LoVo (cell line): ENCODE measurements at regions not wholly inside any gene's neighbourhood (a gene's known extent, or its start where the extent isn't known, plus 50 kb on each side); places are given as distances from the start of the nearest gene placed in this dataset.
"Not testable (repeated sequence)": the region's sequence is repeated elsewhere in the genome, so short reads cannot be mapped to it uniquely, and the experiment has no call there.

Source experiments
- DNase-seq: peaks from one replicate; pipeline ENCODE4 v3.0.0-alpha.2; 2016; ENCODE audit warnings: low spot score

GRCh38 chr2:180927030-180927686, 53.2 kb upstream of the UBE2E3 start:
- peak; percentile 2 for DNase-seq

- DNase-seq: no peak
Observed at GRCh38 chr2:180925700-180926099, 54.7 kb upstream of the UBE2E3 start.

GRCh38 chr2:180924063-180924462, 56.3 kb upstream of the UBE2E3 start:
- DNase-seq: no peak

GRCh38 chr2:180910831-180911665, 69.4 kb upstream of the UBE2E3 start:
- DNase-seq: no peak

GRCh38 chr2:180907731-180908130, 72.7 kb upstream of the UBE2E3 start:
- DNase-seq: no peak

- no peak for DNase-seq
Observed at GRCh38 chr2:180905461-180905860, 74.9 kb upstream of the UBE2E3 start.

- DNase-seq: no peak
Observed at GRCh38 chr2:180905002-180905401, 75.4 kb upstream of the UBE2E3 start.

GRCh38 chr2:180901331-180901730, 79.1 kb upstream of the UBE2E3 start:
- no peak for DNase-seq

GRCh38 chr2:180893752-180894151, 86.7 kb upstream of the UBE2E3 start:
- DNase-seq: no peak

- DNase-seq: no peak
Observed at GRCh38 chr2:180892091-180892490, 88.3 kb upstream of the UBE2E3 start.

GRCh38 chr2:180891360-180891759, 89.0 kb upstream of the UBE2E3 start:
- DNase-seq: no peak

GRCh38 chr2:180890781-180891180, 89.6 kb upstream of the UBE2E3 start:
- DNase-seq: no peak

- DNase-seq: no peak
Observed at GRCh38 chr2:180882959-180883358, 97.4 kb upstream of the UBE2E3 start.

- no peak for DNase-seq
Observed at GRCh38 chr2:180876506-180876905, 103.9 kb upstream of the UBE2E3 start.

GRCh38 chr2:180873219-180873618, 107.2 kb upstream of the UBE2E3 start:
- DNase-seq: peak; percentile 23

- not testable (repeated sequence) for DNase-seq
Observed at GRCh38 chr2:180872781-180873180, 107.6 kb upstream of the UBE2E3 start.

- DNase-seq: no peak
Observed at GRCh38 chr2:180872255-180872654, 108.2 kb upstream of the UBE2E3 start.

- DNase-seq: no peak
Observed at GRCh38 chr2:180871649-180872048, 108.8 kb upstream of the UBE2E3 start.

GRCh38 chr2:180849851-180850250, 130.6 kb upstream of the UBE2E3 start:
- DNase-seq: no peak

- DNase-seq: no peak
Observed at GRCh38 chr2:180848393-180848792, 132.0 kb upstream of the UBE2E3 start.

- no peak for DNase-seq
Observed at GRCh38 chr2:180846756-180847472, 133.5 kb upstream of the UBE2E3 start.

- DNase-seq: no peak
Observed at GRCh38 chr2:180842461-180842860, 137.9 kb upstream of the UBE2E3 start.

- DNase-seq: no peak
Observed at GRCh38 chr2:180840641-180841040, 139.8 kb upstream of the UBE2E3 start.
